ENCODE measurements at regions not wholly inside any gene's neighbourhood (a gene's known extent, or its start where the extent isn't known, plus 50 kb on each side); places are given as distances from the start of the nearest gene placed in this dataset.

DNA sequence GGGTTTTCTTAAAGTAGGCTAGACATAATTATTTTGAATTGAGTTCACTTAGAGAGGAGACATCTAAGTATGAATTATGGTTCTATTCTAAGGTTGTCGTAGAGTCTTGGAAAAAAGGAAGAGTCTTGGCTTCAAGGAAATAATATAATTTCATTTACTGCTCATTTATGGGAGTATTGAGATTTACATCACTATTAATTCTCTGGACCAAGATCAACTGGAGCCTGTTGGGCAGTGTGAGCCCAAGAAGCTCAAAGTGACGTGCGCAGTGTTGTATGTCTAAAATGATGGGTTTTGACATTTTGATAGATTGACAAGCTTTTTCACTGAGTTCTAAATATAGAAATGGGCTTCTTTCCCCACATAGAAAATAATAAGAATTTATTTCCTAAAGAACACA, 154.7 kb downstream of the QPCT start:
- TF ChIP-seq CTCF (IDR thresholded peaks at IDR 0.05) (no peak), POLR2A (IDR thresholded peaks at IDR 0.05) (no peak)
